IPS-20b (cell line): ENCODE measurements at regions not wholly inside any gene's neighbourhood (a gene's known extent, or its start where the extent isn't known, plus 50 kb on each side); places are given as distances from the start of the nearest gene placed in this dataset.

ENCODE experiments used
- H3K27ac ChIP-seq: one replicate; pipeline ENCODE4 v1.5.1; 2013; ENCODE audit warnings: low read length
- H3K27me3 ChIP-seq: 2 replicates; pipeline ENCODE4 v1.6.1; 2013; ENCODE audit warnings: mild to moderate bottlenecking, low read length, inconsistent platforms; ENCODE audit not compliant: insufficient read depth
- H3K36me3 ChIP-seq: 2 replicates; pipeline ENCODE4 v1.6.1; 2013; ENCODE audit warnings: low read depth, mild to moderate bottlenecking, inconsistent platforms, low read length, moderate library complexity; ENCODE audit not compliant: insufficient read depth
- H3K4me1 ChIP-seq: 2 replicates; pipeline ENCODE4 v1.6.1; 2013; ENCODE audit warnings: mild to moderate bottlenecking, control low read depth, inconsistent platforms, low read length, moderate library complexity; ENCODE audit not compliant: insufficient read depth
- H3K4me3 ChIP-seq: 2 replicates; pipeline ENCODE4 v1.5.1; 2013; ENCODE audit warnings: mild to moderate bottlenecking, low read length, inconsistent platforms
- H3K9ac ChIP-seq: 2 replicates; pipeline ENCODE4 v1.6.1; 2013; ENCODE audit warnings: low read depth, mild to moderate bottlenecking, inconsistent platforms, low read length, moderate library complexity
- H3K9me3 ChIP-seq: 2 replicates; pipeline ENCODE4 v1.6.1; 2013; ENCODE audit warnings: mild to moderate bottlenecking, low read depth, low read length, inconsistent platforms; ENCODE audit not compliant: insufficient read depth

GRCh38 chr18:40752316-40752715 is 1202.7 kb upstream of the PIK3C3 start:
- Histone ChIP-seq H3K9me3 (no peaks in the 10 kb centered on the region), H3K27me3 (no peaks in the 10 kb centered on the region), H3K27ac (no peak overlapping the region), H3K4me3 (no peak overlapping the region), H3K9ac (no peak overlapping the region; the same call in 1 of the 2 replicates), H3K4me1 (no peaks in the 10 kb centered on the region; the same call in 1 of the 2 replicates), H3K36me3 (no peaks in the 10 kb centered on the region)

DNA sequence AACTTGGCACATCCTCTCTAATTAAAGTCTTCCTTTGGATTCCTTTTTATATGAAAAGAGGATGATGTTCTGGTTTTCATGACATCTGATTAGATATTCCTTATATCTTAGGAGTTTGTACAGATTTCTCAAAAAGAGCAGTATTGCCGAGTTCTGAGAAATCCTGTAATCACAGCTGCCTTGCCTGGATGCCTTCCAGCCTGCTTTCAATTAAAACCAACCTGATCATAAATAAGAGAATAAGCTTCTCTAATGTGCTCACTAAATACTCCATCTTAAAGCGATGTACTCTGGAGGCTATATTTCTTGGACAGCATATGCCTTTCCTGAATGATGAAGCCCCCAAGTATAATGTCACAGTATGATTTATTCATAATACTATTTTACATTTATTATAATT is 1203.8 kb upstream of the PIK3C3 start:
- Histone ChIP-seq H3K4me3 (no peak overlapping the region), H3K27me3 (no peaks in the 10 kb centered on the region), H3K27ac (no peak overlapping the region), H3K9ac (no peak overlapping the region), H3K4me1 (no peaks in the 10 kb centered on the region; the same call in 1 of the 2 replicates), H3K36me3 (no peaks in the 10 kb centered on the region), H3K9me3 (no peaks in the 10 kb centered on the region)

- H3K9me3 ChIP-seq = no peaks in the 10 kb centered on the region
Observed at GRCh38 chr18:40739029-40739428, 1216.0 kb upstream of the PIK3C3 start.

GRCh38 chr18:40738321-40738880 is 1216.6 kb upstream of the PIK3C3 start:
- Histone ChIP-seq H3K36me3 (no peaks in the 10 kb centered on the region), H3K9ac (no peak overlapping the region)

More at GRCh38 chr18:40739029-40739428, 1216.0 kb upstream of the PIK3C3 start:
- no peak overlapping the region for H3K27ac ChIP-seq
- no peaks in the 10 kb centered on the region for H3K4me1 ChIP-seq
- H3K9ac ChIP-seq = no peak overlapping the region
- no peaks in the 10 kb centered on the region for H3K27me3 ChIP-seq
- H3K4me3 ChIP-seq = no peak overlapping the region
- H3K36me3 ChIP-seq = no peaks in the 10 kb centered on the region

DNA sequence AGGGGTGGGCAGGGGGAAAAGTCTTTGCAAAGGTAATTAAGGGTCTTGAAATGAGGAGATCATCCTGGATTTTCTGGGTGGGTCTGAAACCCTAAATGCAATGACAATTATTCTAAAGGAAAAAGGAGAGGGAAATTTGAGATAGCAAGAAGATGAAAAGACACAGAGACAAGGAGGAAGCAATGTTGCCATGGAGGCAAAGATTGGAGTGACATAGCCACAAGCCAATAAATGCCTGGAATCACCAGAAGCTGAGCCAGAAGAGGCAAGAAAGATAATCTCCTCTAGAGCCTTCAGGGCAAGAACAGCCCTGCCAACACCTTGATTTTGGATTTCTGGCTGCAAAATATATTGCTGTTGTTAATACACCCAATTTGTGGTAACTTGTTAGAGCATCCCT is 1246.3 kb upstream of the PIK3C3 start:
- Histone ChIP-seq H3K4me1 (no peaks in the 10 kb centered on the region), H3K9ac (no peak overlapping the region), H3K27me3 (no peaks in the 10 kb centered on the region), H3K36me3 (no peaks in the 10 kb centered on the region), H3K27ac (no peak overlapping the region), H3K9me3 (no peaks in the 10 kb centered on the region), H3K4me3 (no peak overlapping the region)

More at GRCh38 chr18:40738321-40738880, 1216.6 kb upstream of the PIK3C3 start:
- H3K9me3 ChIP-seq = no peaks in the 10 kb centered on the region
- H3K27ac ChIP-seq = no peak overlapping the region
- no peak overlapping the region for H3K4me3 ChIP-seq
- H3K4me1 ChIP-seq = no peaks in the 10 kb centered on the region
- H3K27me3 ChIP-seq = no peaks in the 10 kb centered on the region

DNA sequence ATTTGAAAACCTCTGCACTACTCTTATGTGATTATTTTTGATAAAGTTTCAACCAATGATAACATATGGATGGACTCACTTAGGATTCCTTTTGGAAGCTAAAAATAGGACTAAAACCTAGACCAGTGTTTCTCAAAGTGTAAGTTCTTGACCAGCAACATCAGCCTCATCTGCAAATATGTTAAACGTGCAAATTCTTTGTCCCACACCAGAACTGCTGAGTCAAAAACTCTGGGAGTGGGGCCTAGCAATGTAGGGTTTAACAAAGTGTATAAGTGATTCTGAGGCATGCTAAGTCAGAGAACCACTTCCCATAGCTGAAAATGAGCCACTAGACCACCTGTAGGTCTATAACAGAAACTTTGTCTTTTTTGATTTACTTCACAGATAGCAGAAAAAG is 1247.2 kb upstream of the PIK3C3 start:
- Histone ChIP-seq H3K36me3 (no peaks in the 10 kb centered on the region), H3K27me3 (no peaks in the 10 kb centered on the region), H3K4me1 (no peaks in the 10 kb centered on the region), H3K4me3 (no peak overlapping the region), H3K9ac (no peak overlapping the region), H3K27ac (no peak overlapping the region), H3K9me3 (no peaks in the 10 kb centered on the region)

DNA sequence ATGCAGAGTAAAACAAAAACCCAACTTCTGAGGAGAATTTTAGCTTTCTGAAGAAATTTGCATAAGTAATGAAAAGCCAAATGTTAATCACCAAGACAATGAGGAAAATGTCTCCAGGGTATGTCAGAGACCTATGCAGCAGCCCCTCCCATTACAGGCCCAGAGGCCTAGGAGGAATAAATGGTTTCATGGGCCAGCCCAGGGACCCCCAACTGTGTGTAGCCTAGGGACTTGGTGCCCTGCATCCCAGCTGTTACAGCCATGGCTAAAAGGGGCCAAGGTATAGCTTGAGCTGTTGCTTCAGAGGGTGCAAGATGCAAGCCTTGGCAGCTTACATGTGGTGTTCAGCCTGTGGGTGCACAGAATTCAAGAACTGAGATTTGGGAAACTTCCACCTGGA is 1256.9 kb upstream of the PIK3C3 start:
- Histone ChIP-seq H3K4me3 (no peak overlapping the region), H3K27me3 (no peaks in the 10 kb centered on the region), H3K36me3 (no peaks in the 10 kb centered on the region)

GRCh38 chr18:40695526-40695925 is 1259.5 kb upstream of the PIK3C3 start:
- Histone ChIP-seq H3K9me3 (peaks cover 23% of the 10 kb centered on the region), H3K4me3 (no peak overlapping the region), H3K9ac (no peak overlapping the region), H3K27ac (no peak overlapping the region), H3K27me3 (no peaks in the 10 kb centered on the region), H3K36me3 (no peaks in the 10 kb centered on the region), H3K4me1 (no peaks in the 10 kb centered on the region)

More for the DNA sequence above, 1256.9 kb upstream of the PIK3C3 start:
- H3K4me1 ChIP-seq = no peaks in the 10 kb centered on the region
- no peak overlapping the region for H3K27ac ChIP-seq
- H3K9me3 ChIP-seq = peaks cover 23% of the 10 kb centered on the region
- H3K9ac ChIP-seq = no peak overlapping the region

DNA sequence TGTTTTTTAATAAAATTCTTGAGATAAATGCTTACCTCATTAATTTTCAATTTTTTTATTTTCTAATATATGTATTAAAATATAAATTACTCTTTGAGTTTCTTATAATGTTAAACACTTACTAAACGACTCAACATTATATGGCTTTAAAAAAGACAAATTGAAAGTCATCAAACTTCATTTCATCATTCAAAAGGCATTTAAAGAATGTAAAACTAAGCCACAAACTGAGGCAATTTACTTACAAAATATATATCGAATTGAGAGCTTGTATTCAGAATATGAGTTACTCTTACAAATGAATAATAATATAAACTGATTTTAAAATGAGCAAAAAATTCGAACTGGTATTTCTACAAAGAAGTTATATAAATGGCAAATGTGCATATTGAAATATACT is 1262.2 kb upstream of the PIK3C3 start:
- H3K9me3 ChIP-seq = peaks cover 5% of the 10 kb centered on the region
- no peaks in the 10 kb centered on the region for H3K36me3 ChIP-seq
- no peaks in the 10 kb centered on the region for H3K4me1 ChIP-seq
- no peak overlapping the region for H3K27ac ChIP-seq
- H3K4me3 ChIP-seq = no peak overlapping the region
- H3K9ac ChIP-seq = no peak overlapping the region
- no peaks in the 10 kb centered on the region for H3K27me3 ChIP-seq

- Histone ChIP-seq H3K4me3 (no peak overlapping the region), H3K27ac (no peak overlapping the region)
Observed at GRCh38 chr18:40690062-40690461, 1265.0 kb upstream of the PIK3C3 start.

GRCh38 chr18:40687399-40687798 is 1267.6 kb upstream of the PIK3C3 start:
- no peaks in the 10 kb centered on the region for H3K36me3 ChIP-seq
- H3K4me1 ChIP-seq = no peaks in the 10 kb centered on the region
- no peak overlapping the region for H3K4me3 ChIP-seq
- no peak overlapping the region for H3K27ac ChIP-seq
- H3K9ac ChIP-seq = no peak overlapping the region
- H3K27me3 ChIP-seq = no peaks in the 10 kb centered on the region
- no peaks in the 10 kb centered on the region for H3K9me3 ChIP-seq

More at GRCh38 chr18:40690062-40690461, 1265.0 kb upstream of the PIK3C3 start:
- Histone ChIP-seq H3K36me3 (no peaks in the 10 kb centered on the region), H3K9me3 (no peaks in the 10 kb centered on the region; the same call in 1 of the 2 replicates), H3K9ac (no peak overlapping the region), H3K27me3 (no peaks in the 10 kb centered on the region), H3K4me1 (no peaks in the 10 kb centered on the region)

DNA sequence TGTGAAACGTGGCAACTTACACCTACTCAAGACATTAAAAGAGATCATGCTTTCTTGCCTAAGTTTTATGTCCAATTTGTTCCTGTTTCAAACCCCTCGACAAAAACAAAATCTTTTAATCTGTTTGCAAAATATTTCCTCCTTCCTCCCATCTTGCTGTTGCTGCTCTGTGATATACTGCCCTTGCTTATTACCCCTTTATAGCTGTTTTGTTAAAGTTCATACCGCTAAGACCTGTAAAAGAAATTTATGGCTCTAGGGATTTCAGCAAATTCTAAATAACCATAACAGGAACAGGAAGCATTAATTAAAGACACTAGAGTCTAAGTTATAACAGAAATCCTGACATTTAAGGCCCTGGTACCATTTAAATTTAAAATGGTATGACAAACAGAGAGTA is 1268.2 kb upstream of the PIK3C3 start:
- no peak overlapping the region for H3K9ac ChIP-seq
- no peaks in the 10 kb centered on the region for H3K4me1 ChIP-seq
- no peaks in the 10 kb centered on the region for H3K27me3 ChIP-seq
- no peaks in the 10 kb centered on the region for H3K9me3 ChIP-seq
- no peak overlapping the region for H3K4me3 ChIP-seq
- no peaks in the 10 kb centered on the region for H3K36me3 ChIP-seq
- no peak overlapping the region for H3K27ac ChIP-seq
